ENCODE measurements at regions not wholly inside any gene's neighbourhood (a gene's known extent, or its start where the extent isn't known, plus 50 kb on each side); places are given as distances from the start of the nearest gene placed in this dataset.
"Not testable (repeated sequence)": the region's sequence is repeated elsewhere in the genome, so short reads cannot be mapped to it uniquely, and the experiment has no call there.

GRCh38 chr20:29881107-29881506, 1376.4 kb upstream of the DEFB115 start:
- DNase-seq (ENCODE audit: low read depth in 3 of 3): not testable (repeated sequence)

- DNase-seq (ENCODE audit: low read depth in 3 of 3): not testable (repeated sequence)
These were observed 1373.8 kb upstream of the DEFB115 start for GRCh38 chr20:29883514-29884219.

GRCh38 chr20:29884322-29884721, 1373.1 kb upstream of the DEFB115 start:
- not testable (repeated sequence) for DNase-seq (ENCODE audit: low read depth in 3 of 3)

- DNase-seq (ENCODE audit: low read depth in 3 of 3): not testable (repeated sequence)
These were observed 1371.9 kb upstream of the DEFB115 start for GRCh38 chr20:29885282-29886185.

GRCh38 chr20:29891555-29891954, 1365.9 kb upstream of the DEFB115 start:
- not testable (repeated sequence) for DNase-seq (ENCODE audit: low read depth in 3 of 3)
